HG02852 (cell line): ENCODE measurements at regions not wholly inside any gene's neighbourhood (a gene's known extent, or its start where the extent isn't known, plus 50 kb on each side); places are given as distances from the start of the nearest gene placed in this dataset.
"Not testable (repeated sequence)": the region's sequence is repeated elsewhere in the genome, so short reads cannot be mapped to it uniquely, and the experiment has no call there.

Experiments
- ATAC-seq: cut with Tn5 transposase; IDR thresholded peaks from one replicate; pipeline ENCODE4 v1.9.1; 2021; ENCODE audit warnings: mild to moderate bottlenecking, moderate library complexity; ENCODE audit not compliant: unreplicated experiment

GRCh38 chr1:98296681-98297080, 364.8 kb upstream of the SNX7 start:
- no peak for ATAC-seq

GRCh38 chr1:98294127-98294526, 367.4 kb upstream of the SNX7 start:
- ATAC-seq = no peak

- ATAC-seq = no peak
Measured at GRCh38 chr1:98292994-98293393, 368.5 kb upstream of the SNX7 start.

- no peak for ATAC-seq
Measured at GRCh38 chr1:98289311-98289710, 368.5 kb upstream of the DPYD start.

- ATAC-seq = no peak
Measured at GRCh38 chr1:98288494-98288893, 367.7 kb upstream of the DPYD start.

- ATAC-seq = no peak
Measured at GRCh38 chr1:98287626-98288025, 366.8 kb upstream of the DPYD start.

GRCh38 chr1:98286656-98287055, 365.8 kb upstream of the DPYD start:
- no peak for ATAC-seq

- not testable (repeated sequence) for ATAC-seq
Measured at GRCh38 chr1:98285286-98285685, 364.5 kb upstream of the DPYD start.

- no peak for ATAC-seq
Measured at GRCh38 chr1:98280049-98280448, 359.2 kb upstream of the DPYD start.

GRCh38 chr1:98278055-98278454, 357.2 kb upstream of the DPYD start:
- no peak for ATAC-seq

GRCh38 chr1:98277118-98277517, 356.3 kb upstream of the DPYD start:
- ATAC-seq = no peak

- no peak for ATAC-seq
Measured at GRCh38 chr1:98276514-98276913, 355.7 kb upstream of the DPYD start.

GRCh38 chr1:98268316-98268715, 347.5 kb upstream of the DPYD start:
- ATAC-seq = no peak

- ATAC-seq = no peak
Measured at GRCh38 chr1:98267423-98267822, 346.6 kb upstream of the DPYD start.

GRCh38 chr1:98264727-98265126, 343.9 kb upstream of the DPYD start:
- no peak for ATAC-seq

- ATAC-seq = no peak
Measured at GRCh38 chr1:98260839-98261238, 340.0 kb upstream of the DPYD start.

GRCh38 chr1:98260412-98260811, 339.6 kb upstream of the DPYD start:
- no peak for ATAC-seq

- no peak for ATAC-seq
Measured at GRCh38 chr1:98256700-98257099, 335.9 kb upstream of the DPYD start.

- no peak for ATAC-seq
Measured at GRCh38 chr1:98253145-98253544, 332.3 kb upstream of the DPYD start.

- no peak for ATAC-seq
Measured at GRCh38 chr1:98251497-98251896, 330.7 kb upstream of the DPYD start.

- no peak for ATAC-seq
Measured at GRCh38 chr1:98232678-98233077, 311.8 kb upstream of the DPYD start.

GRCh38 chr1:98222706-98223105, 301.9 kb upstream of the DPYD start:
- no peak for ATAC-seq

- no peak for ATAC-seq
Measured at GRCh38 chr1:98221923-98222322, 301.1 kb upstream of the DPYD start.

- ATAC-seq = no peak
Measured at GRCh38 chr1:98217601-98218000, 296.8 kb upstream of the DPYD start.
